Neural progenitor cell (in vitro differentiated cells): ENCODE measurements at regions not wholly inside any gene's neighbourhood (a gene's known extent, or its start where the extent isn't known, plus 50 kb on each side); places are given as distances from the start of the nearest gene placed in this dataset.

ENCODE experiments used
- DNase-seq: peaks from one replicate; pipeline ENCODE4 v3.0.0-alpha.2; 2016; ENCODE audit warnings: low spot score
- H2AFZ ChIP-seq: fragments of 200-600 bp; sonication (generic); replicated peaks from 2 replicates; pipeline ENCODE4 v1.6.1; 2016; ENCODE audit warnings: antibody characterized with exemption
- H3F3A ChIP-seq: fragments of 200-600 bp; sonication (generic); 2 replicates; pipeline ENCODE4 v1.6.1; 2016; ENCODE audit warnings: antibody characterized with exemption, low read depth
- H3K27ac ChIP-seq: fragments of 200-600 bp; sonication (generic); 2 replicates; pipeline ENCODE4 v1.5.1; 2016; ENCODE audit warnings: mild to moderate bottlenecking
- H3K27me3 ChIP-seq: fragments of 200-600 bp; sonication (generic); 2 replicates; pipeline ENCODE4 v1.6.1; 2016; ENCODE audit warnings: mild to moderate bottlenecking, moderate library complexity
- H3K36me3 ChIP-seq: fragments of 200-600 bp; sonication (generic); 2 replicates; pipeline ENCODE4 v1.5.1; 2016
- H3K4me1 ChIP-seq: fragments of 200-600 bp; sonication (generic); 2 replicates; pipeline ENCODE4 v1.6.1; 2016; ENCODE audit warnings: mixed run types
- H3K4me2 ChIP-seq: fragments of 200-600 bp; sonication (generic); 2 replicates; pipeline ENCODE4 v1.6.1; 2016
- H3K4me3 ChIP-seq: fragments of 200-600 bp; sonication (generic); 2 replicates; pipeline ENCODE4 v1.5.1; 2016
- H3K79me2 ChIP-seq: fragments of 200-600 bp; sonication (generic); 2 replicates; pipeline ENCODE4 v1.6.1; 2016; ENCODE audit warnings: low read depth
- H3K9ac ChIP-seq: fragments of 200-600 bp; sonication (generic); 2 replicates; pipeline ENCODE4 v1.6.1; 2016
- H3K9me3 ChIP-seq: fragments of 200-600 bp; sonication (generic); 2 replicates; pipeline ENCODE4 v1.5.1; 2016; ENCODE audit warnings: low read depth
- H4K20me1 ChIP-seq: fragments of 200-600 bp; sonication (generic); 2 replicates; pipeline ENCODE4 v1.6.1; 2016; ENCODE audit warnings: low read depth
- H3K27ac Mint-ChIP-seq: 3 replicates; pipeline ENCODE4 v1.8.0; 2021; ENCODE audit warnings: mixed read lengths
- H3K27me3 Mint-ChIP-seq: 2 replicates; pipeline ENCODE4 v1.8.0; 2022; ENCODE audit warnings: low read depth, mild to moderate bottlenecking, inconsistent platforms, moderate library complexity, mixed read lengths; ENCODE audit not compliant: insufficient read depth
- H3K36me3 Mint-ChIP-seq: 3 replicates; pipeline ENCODE4 v1.8.0; 2021; ENCODE audit warnings: mixed read lengths
- H3K4me1 Mint-ChIP-seq: 3 replicates; pipeline ENCODE4 v1.8.0; 2021; ENCODE audit warnings: mixed read lengths
- H3K4me3 Mint-ChIP-seq: 3 replicates; pipeline ENCODE4 v1.8.0; 2021; ENCODE audit warnings: mild to moderate bottlenecking, moderate library complexity, mixed read lengths
- H3K9me3 Mint-ChIP-seq: 3 replicates; pipeline ENCODE4 v1.8.0; 2020; ENCODE audit warnings: mixed read lengths
- CTCF ChIP-seq: fragments of 200-600 bp; sonication (generic); IDR thresholded peaks from 2 replicates; pipeline ENCODE4 v1.5.1; 2017; ENCODE audit warnings: antibody characterized with exemption, mild to moderate bottlenecking
- EZH2 ChIP-seq: fragments of 200-600 bp; sonication (generic); IDR thresholded peaks from 2 replicates; pipeline ENCODE4 v1.6.1; 2017; ENCODE audit warnings: antibody characterized with exemption, mild to moderate bottlenecking, moderate library complexity
- EZH2phosphoT487 ChIP-seq: fragments of 200-600 bp; sonication (generic); IDR thresholded peaks from 2 replicates; pipeline ENCODE4 v1.6.1; 2017; ENCODE audit warnings: antibody characterized with exemption

DNA sequence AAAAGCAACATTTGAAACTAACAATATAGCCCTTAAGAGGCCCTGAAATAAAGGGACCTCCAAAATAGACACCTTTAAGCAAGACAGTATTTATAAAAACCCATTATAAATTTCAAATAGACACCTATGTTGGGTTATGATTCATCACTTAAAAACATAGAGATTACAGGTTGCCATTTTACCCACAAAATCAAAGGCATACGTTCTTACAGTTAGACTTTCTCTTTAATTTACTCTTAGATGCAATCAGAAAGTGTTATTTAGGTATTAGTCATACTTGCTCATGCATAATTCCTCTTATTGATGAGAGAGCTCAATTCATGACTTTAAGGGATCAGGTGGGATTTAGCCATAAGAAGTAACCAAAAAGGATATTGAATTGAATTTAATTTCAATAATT lies 51.5 kb upstream of the TMEM200A start:
- no peaks in the 10 kb centered on the region for H3K36me3 Mint-ChIP-seq
- H3K4me1 Mint-ChIP-seq: no peaks in the 10 kb centered on the region
- Histone ChIP-seq H3K27me3 (no peaks in the 10 kb centered on the region), H3F3A (no peaks in the 10 kb centered on the region), H3K9ac (no peak overlapping the region), H3K4me2 (no peak overlapping the region), H3K9me3 (no peaks in the 10 kb centered on the region), H3K4me3 (no peak overlapping the region), H3K36me3 (no peaks in the 10 kb centered on the region), H2AFZ (no peak overlapping the region), H3K27ac (no peak overlapping the region), H4K20me1 (no peaks in the 10 kb centered on the region), H3K4me1 (no peaks in the 10 kb centered on the region), H3K79me2 (no peaks in the 10 kb centered on the region)
- no peak for TF ChIP-seq EZH2
- TF ChIP-seq CTCF: no peak
- TF ChIP-seq EZH2phosphoT487: no peak
- no peak for DNase-seq
- H3K27me3 Mint-ChIP-seq: peaks cover 3% of the 10 kb centered on the region
- H3K9me3 Mint-ChIP-seq: no peaks in the 10 kb centered on the region
- no peak overlapping the region for H3K4me3 Mint-ChIP-seq
- no peak overlapping the region for H3K27ac Mint-ChIP-seq

- H3K4me3 ChIP-seq: no peak overlapping the region
- no peaks in the 10 kb centered on the region for H3K27me3 ChIP-seq
- H3K9me3 ChIP-seq: no peaks in the 10 kb centered on the region
- Mint-ChIP-seq H3K4me1 (no peaks in the 10 kb centered on the region), H3K9me3 (no peaks in the 10 kb centered on the region), H3K27me3 (peaks cover 3% of the 10 kb centered on the region), H3K36me3 (no peaks in the 10 kb centered on the region), H3K4me3 (no peak overlapping the region), H3K27ac (no peak overlapping the region)
- H3K79me2 ChIP-seq: no peaks in the 10 kb centered on the region
- TF ChIP-seq CTCF: peak; percentile 41
- no peak for TF ChIP-seq EZH2
- no peaks in the 10 kb centered on the region for H3K36me3 ChIP-seq
- no peaks in the 10 kb centered on the region for H3K4me1 ChIP-seq
- H3F3A ChIP-seq: no peaks in the 10 kb centered on the region
- no peak overlapping the region for H3K9ac ChIP-seq
- no peak overlapping the region for H3K4me2 ChIP-seq
- peak overlapping the region; percentile 1 for H2AFZ ChIP-seq
- H3K27ac ChIP-seq: no peak overlapping the region
- DNase-seq: peak; percentile 18
- no peaks in the 10 kb centered on the region for H4K20me1 ChIP-seq
Measured at GRCh38 chr6:130313206-130313605, 52.6 kb upstream of the TMEM200A start.

- Histone ChIP-seq H3K27ac (no peak overlapping the region), H3K4me2 (no peak overlapping the region)
- no peaks in the 10 kb centered on the region for H3K36me3 Mint-ChIP-seq
Measured at GRCh38 chr6:130309028-130309427, 56.8 kb upstream of the TMEM200A start.

More at GRCh38 chr6:130309028-130309427, 56.8 kb upstream of the TMEM200A start:
- DNase-seq: no peak
- Histone ChIP-seq H3K79me2 (no peaks in the 10 kb centered on the region), H4K20me1 (no peaks in the 10 kb centered on the region), H2AFZ (no peak overlapping the region), H3F3A (no peaks in the 10 kb centered on the region), H3K4me3 (no peak overlapping the region), H3K27me3 (no peaks in the 10 kb centered on the region), H3K36me3 (no peaks in the 10 kb centered on the region), H3K9me3 (no peaks in the 10 kb centered on the region), H3K4me1 (no peaks in the 10 kb centered on the region), H3K9ac (no peak overlapping the region)
- no peak overlapping the region for H3K27ac Mint-ChIP-seq
- H3K4me1 Mint-ChIP-seq: no peaks in the 10 kb centered on the region
- H3K27me3 Mint-ChIP-seq: peaks cover 3% of the 10 kb centered on the region
- TF ChIP-seq EZH2 (no peak), CTCF (no peak), EZH2phosphoT487 (no peak)
- H3K4me3 Mint-ChIP-seq: no peak overlapping the region
- no peaks in the 10 kb centered on the region for H3K9me3 Mint-ChIP-seq
